A549 (cell line): ENCODE measurements at regions not wholly inside any gene's neighbourhood (a gene's known extent, or its start where the extent isn't known, plus 50 kb on each side); places are given as distances from the start of the nearest gene placed in this dataset.

Experiments used
- CTCF ChIP-seq: fragments of >200 bp; sonication (Bioruptor Twin); formaldehyde crosslinking; IDR thresholded peaks from 3 replicates; pipeline ENCODE4 v1.5.1; 2016
- ELK1 ChIP-seq: fragments of 150-350 bp; IDR thresholded peaks from 2 replicates; pipeline ENCODE4 v1.6.1; 2014; ENCODE audit warnings: low read depth, mild to moderate bottlenecking, low read length
- HOXB5 ChIP-seq: fragments of 250-450 bp; sonication (Bioruptor Pico); IDR thresholded peaks from 2 replicates; pipeline ENCODE4 v1.5.0; 2020; ENCODE audit warnings: mild to moderate bottlenecking, moderate library complexity
- ZNF302 ChIP-seq: fragments of 250-450 bp; sonication (Bioruptor Pico); IDR thresholded peaks from 2 replicates; pipeline ENCODE4 v1.9.0; 2021; ENCODE audit warnings: inconsistent platforms, mild to moderate bottlenecking, moderate library complexity

DNA sequence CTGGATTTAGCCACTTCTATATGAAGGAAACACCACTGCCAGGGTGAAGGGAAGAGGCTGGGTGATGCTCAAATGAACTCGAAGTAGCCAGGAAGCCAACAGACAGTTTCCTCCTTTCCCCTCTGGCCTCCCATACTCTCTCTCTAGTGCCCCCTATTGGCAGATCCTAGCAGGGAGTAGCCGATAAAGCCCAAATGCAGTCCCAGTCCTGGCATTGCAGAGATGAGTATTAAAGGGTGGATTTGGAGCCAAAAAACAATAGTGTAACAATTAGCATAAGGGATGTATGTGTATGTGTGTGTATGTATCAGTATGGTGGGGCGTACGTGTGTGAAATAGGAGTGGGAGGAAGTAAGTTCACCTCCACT is 213.8 kb upstream of the LDB2 start:
- TF ChIP-seq HOXB5 (CRISPR knock-in tag) (no peak), ELK1 (no peak), CTCF (no peak), ZNF302 (no peak)
